Stimulated activated naive CD8-positive, alpha-beta T cell treated with anti-CD3 and anti-CD28 coated beads, Interleukin-15, Interleukin-2, amounts not matched to agents 100 U/mL and 50 U/mL, for 24 hours (primary cell): ENCODE measurements at regions not wholly inside any gene's neighbourhood (a gene's known extent, or its start where the extent isn't known, plus 50 kb on each side); places are given as distances from the start of the nearest gene placed in this dataset.
"Not testable (repeated sequence)": the region's sequence is repeated elsewhere in the genome, so short reads cannot be mapped to it uniquely, and the experiment has no call there.

ENCODE experiments used
- ATAC-seq: fragments of 150-1000 bp; cut with Tn5 transposase; one replicate; pipeline ENCODE4 v1.10.0; 2021
- DNase-seq: peaks from one replicate; pipeline ENCODE4 v3.0.0; 2021

DNA sequence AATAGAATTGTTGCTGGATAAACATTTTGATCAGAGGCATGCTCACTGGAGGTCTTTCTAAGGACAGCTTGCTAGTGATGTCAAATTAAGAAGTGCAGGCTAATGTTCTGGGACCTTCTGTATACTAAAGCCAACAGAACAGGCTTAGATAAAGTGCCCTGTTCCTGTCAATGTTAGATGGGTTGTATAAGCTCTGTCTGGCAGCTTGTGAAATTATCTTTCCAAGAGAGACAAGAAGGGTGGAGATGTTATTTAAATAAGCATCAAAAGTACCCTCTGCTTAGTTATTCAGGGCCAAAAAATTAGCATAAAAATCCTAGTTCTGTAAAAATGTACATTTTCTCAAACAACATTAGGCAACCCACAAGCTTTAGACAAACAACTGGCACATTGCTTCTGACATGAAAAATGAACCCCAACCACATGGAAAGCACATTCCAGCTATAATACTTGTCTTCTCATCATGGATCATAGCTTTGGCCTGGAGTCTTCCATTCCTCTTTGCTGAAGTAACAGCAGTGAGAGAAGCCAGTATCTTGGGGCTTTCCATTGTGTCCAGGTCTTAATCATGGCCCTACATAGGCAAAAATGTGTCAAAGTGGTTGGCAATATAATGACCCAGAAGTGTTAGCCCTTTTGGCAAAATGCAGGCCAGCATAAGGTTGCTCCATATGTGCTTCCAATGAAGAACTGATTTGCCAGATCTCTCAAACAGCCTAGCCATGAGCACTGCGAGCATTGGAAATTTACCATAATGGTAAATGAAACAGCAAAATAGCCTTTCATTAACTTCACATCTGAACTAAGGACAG lies 478.1 kb upstream of the ZNF804A start:
- no peak for DNase-seq

DNA sequence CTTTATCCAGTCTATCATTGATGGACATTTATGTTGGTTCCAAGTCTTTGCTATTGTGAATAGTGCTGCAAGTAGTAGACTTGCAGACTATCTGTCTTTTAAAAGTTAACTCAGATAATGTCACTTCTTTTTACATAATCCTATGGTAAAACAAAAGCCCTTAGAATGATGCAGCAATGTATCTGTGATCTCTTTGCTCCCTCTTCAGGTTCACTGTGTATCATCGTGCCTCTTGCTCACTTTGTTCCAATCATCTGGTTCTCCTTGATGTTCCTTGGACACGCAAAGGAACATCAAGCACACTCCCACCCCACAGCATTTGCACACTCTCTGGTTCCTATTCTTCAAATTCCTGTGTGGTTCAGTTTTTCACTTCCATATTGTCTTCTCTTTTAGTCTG lies 472.5 kb upstream of the ZNF804A start:
- DNase-seq, result no peak
- ATAC-seq, result no peak

More for the DNA sequence above, 478.1 kb upstream of the ZNF804A start:
- ATAC-seq, result no peak

DNA sequence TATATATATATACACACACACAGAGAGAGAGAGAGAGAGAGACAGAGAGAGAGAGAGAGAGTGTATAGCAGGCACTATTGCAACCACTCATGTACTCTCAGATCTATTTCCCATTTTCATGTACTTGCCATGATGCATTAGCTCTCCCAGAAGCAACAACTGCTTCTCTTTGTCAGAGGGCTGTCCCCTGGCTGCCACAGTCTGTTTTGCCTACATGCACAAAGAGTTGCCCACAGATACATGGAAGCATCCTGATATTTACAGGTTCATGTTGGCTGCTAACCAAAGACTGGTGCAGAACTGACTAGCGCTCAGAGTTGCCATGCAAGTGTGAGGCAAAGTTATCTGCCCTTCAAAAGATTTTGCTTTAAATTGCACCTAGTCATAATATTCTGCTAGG lies 469.3 kb upstream of the ZNF804A start:
- no peak for DNase-seq
- no peak for ATAC-seq

DNA sequence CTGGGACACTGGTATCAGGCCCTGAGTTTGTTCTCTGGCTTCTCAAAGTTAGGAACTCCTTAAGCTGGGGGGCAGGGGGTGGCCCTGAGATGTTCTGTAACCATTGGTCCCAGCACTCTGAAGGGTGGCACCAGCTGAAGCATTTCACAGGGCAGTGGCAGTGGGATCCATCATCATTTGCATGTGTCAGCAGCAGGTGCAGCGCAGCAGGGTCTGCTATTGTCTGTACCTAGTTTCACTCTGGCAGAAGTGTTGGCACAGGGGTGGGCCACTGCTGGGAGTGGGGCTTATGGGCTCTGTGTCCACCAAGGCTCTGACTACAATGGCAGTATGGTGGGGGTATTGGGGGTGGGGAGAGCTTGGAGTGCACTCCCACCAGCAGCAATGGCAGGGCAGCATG lies 460.4 kb upstream of the ZNF804A start:
- DNase-seq (no peak), ATAC-seq (no peak)

DNA sequence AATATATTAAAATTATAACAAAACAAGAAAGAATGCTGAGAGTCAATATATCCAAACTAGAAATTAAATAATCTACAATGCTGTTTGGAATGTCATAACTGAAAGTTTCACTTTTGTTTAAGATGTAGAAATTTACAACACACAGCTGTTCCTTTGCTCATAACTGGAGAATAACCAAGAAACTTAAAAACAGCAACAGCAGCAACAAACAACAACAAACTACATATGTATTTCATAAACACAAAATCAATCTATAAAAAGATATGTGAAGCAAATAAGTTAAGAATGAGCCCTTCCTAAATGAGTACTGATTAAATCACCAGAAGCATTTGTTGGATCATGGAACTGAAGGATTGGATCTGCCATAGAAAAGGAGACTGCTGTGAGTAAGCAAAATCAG lies 456.5 kb upstream of the ZNF804A start:
- no peak for DNase-seq
- ATAC-seq, result no peak

DNA sequence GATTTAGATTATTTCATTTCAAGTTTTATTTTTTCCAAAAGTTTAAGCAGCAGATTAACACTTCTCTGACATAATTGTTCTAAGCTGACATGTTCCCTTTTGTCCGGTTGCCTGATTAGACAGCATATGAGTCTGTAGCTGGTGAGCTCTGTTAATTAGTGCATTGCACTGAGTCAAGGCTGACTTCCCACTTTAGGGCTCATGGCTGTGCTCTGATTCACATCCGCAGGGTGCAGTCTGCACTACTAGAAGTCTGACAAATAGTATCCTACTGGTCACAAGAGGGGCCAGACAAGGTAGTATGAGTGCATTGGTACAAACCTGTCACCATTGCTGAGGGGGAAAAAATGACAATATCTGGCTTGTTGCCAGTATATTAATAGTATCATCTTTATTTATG lies 443.9 kb upstream of the ZNF804A start:
- no peak for ATAC-seq
- DNase-seq, result no peak

DNA sequence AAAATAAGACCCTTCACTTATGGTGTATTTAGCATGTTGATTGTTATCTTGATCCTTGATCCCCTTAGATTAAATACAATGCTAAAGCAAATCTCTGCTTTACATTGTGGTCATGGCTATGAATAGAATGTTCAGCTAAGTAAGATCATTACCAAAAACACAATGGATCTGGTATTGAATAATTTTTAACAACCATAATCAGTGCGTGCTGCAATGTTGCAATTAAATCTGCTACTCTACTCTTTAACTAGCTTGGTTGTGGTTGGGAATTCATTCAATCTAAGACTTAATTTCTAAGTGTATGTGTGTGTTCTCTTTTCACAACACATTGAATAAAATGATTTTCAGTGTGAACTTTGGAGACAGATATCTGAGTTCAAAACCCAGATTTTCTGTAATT lies 442.5 kb upstream of the ZNF804A start:
- DNase-seq, result no peak
- ATAC-seq, result no peak

DNA sequence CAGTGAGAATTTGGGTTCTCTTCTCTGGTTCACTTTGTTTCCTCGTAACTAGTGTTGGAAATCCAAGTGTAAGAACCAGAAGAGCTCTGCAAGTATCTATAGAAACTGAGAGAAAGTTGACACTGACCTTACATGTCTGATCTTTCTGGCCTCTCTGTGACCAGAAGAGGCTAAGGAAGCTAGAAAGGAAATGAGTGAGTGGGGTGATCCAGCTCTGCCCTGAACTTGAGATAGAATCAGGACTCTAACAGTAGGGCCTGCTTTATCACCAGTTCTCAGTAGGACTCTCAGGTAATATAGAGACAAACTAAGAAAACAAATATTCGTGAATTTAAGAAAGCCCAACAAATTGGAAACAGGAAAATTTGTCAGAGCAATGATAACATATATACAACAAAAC lies 441.2 kb upstream of the ZNF804A start:
- no peak for DNase-seq
- no peak for ATAC-seq

DNA sequence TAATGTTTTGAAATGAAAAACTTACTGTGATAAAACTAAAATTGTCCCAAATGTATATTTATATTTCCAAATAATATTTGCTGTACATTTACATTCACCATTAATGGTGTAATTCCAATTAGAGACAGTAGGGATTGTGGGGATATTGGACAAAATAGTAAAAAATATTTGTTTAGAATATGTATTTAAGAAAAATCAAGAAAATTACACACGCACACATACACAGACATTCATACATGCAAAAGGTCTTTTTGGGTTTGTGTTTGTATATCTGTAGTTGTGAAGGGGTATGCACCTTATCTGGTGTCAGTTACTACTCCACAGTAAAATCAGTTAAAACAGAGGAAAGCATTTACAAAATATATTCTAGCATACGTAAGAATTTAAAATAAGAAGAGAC lies 435.9 kb upstream of the ZNF804A start:
- ATAC-seq, result no peak
- no peak for DNase-seq

DNA sequence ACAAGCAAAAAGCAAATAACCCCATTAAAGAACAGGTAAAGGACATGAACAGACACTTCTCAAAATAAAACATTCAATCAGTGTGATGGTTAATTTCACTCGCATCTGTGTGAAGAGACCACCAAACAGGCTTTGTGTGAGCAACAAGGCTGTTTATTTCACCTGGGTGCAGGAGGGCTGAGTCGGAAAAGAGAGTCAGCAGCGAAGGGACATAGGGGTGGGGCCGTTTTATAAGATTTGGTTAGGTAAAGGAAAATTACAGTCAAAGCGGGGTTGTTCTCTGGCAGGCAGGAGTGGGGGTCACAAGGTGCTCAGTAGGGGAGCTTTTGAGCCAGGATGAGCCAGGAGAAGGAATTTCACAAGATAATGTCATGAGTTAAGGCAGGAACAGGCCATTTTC lies 429.5 kb upstream of the ZNF804A start:
- not testable (repeated sequence) for ATAC-seq, DNase-seq

DNA sequence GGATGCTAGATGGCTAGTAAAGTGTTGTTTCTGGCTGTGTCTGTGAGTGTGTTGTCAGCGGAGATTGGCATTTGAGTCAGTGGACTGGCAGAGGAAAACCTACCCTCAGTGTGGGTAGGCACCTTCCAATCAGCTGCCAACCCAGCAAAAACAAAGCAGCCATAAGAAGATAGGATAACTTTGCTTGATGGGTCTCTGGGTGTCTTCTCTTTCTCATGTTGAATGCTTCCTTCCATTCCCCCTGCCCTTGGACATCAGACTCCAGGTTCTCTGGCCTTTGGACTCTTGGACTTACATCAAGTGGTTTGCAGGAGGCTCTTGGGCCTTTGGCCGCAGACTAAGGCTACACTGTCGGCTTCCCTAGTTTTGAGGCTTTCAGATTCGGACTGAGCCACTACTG lies 429.0 kb upstream of the ZNF804A start:
- DNase-seq (no peak), ATAC-seq (no peak)

DNA sequence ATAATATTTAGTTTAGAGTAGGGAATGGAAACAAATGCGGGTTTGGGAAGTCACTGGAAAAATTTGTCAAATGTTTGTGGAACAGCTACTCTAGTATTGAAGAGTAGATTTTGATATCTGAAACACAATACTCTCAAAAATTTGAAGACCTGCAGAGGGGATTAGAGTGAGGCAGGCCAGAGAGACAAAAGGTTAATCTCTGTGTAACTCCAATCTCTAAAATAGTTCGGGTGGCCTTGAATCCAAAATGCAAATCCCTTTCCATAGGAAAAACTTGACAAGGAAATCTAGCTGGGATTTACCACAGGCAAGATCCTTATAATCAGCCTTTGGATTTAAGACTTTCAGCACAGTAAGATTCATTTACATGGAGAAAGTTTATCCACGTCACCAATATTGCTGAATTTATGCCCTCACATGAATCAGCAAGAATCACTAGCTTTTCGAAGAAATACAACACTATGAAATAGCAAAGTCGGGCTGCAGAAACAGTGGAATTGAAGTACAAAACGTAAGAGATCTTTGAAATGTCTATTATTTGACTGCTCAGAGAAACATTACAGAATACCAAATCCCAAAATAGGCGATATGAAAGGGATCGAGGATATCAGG lies 423.7 kb upstream of the ZNF804A start:
- ATAC-seq (no peak), DNase-seq (no peak)

DNA sequence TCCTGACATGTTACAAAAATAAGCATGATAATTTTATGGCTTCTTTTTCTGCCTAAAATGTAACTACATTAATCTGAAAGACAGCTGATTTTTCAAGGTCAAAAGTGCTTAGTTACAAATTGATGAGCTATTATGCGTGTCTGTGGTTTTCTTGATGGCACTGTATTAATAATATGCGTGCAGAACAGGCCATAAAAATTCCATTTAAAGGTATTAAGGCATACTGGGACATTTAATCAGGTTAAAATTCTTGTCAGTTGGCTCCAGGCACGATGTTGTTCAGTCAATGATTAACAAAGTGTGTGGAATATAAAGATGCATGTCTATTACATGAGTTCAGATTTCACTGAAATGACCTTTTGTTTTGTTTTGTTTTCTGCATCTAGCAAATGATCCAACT lies 420.1 kb upstream of the ZNF804A start:
- DNase-seq (no peak), ATAC-seq (no peak)

DNA sequence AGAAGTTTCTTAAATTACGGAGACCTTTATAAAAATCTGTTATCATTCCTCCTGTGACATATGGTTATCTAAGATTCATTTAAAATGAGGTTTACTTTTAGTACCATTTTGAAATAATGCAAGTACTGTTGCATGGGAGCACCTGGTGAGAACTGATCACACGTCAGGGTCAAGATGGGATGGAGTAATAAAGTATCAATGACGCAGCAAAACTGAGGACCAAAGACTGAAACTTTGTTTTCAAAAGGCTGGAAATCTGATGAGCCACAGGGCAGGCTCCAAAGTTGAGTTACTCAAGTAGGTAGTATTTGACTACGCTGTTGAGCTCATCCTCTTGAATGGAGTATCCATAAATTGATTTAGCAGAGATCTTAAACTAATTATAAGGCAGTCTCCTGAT lies 411.9 kb upstream of the ZNF804A start:
- DNase-seq (no peak), ATAC-seq (no peak)

DNA sequence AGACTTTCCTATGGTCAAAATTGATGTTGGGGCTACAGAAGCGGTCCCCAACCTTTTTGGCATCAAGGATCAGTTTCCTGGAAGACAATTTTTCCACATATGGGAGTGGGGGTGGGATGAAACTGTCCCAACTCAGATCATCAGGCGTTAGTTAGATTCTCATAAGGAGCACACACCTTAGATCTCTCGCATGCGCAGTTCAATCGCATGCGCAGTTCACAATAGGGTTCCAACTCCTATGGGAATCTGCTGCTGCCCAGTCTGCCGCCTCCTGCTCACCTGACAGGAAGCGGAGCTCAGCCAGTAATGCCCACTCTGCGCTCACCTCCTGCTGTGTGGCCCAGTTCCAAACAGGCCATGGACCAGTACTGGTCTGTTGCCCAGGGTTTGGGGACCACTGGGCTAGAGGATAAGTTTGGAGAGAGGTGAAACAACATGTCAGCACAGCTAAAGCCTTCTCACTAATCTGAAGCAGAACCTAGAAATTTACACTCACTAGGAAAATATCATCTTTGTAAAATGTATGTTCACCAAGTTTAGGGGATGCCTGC lies 410.8 kb upstream of the ZNF804A start:
- DNase-seq (no peak), ATAC-seq (no peak)

DNA sequence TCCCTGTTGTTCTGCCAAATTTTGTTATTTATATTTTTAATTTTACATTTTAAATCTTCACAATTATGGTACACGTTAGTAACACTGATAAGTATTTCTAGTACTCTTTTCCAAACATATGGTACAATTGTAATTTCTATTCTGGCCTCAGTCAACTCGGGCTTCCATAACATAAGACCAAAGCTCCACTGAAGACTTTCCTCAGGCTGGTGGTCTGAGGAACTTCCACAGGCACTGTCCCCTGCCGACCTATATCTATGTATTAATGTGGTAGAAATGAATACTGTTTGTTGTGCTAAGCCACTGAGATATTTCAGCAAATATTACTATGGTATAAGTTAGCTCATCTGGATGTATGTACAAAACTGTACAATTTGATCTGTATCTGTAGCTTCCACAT lies 407.6 kb upstream of the ZNF804A start:
- ATAC-seq (no peak), DNase-seq (no peak)

DNA sequence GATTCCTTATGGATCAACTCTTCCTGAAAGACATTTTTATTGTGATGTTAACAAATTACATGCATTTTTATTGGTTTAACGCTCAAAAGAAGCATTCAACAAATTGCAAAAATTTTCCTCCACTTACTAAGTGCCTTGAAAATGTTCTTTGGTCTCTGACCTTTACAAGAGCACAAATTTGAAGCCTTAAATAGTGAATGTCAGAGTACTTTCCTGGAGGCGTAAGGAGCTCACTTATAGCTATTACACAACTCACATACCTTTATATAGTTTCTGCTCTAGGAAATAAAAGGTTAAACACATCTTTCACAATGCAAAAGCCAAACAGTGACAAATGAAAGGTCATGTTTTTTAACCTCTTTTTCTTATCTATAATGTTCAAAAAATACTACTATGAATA lies 405.7 kb upstream of the ZNF804A start:
- no peak for ATAC-seq

DNA sequence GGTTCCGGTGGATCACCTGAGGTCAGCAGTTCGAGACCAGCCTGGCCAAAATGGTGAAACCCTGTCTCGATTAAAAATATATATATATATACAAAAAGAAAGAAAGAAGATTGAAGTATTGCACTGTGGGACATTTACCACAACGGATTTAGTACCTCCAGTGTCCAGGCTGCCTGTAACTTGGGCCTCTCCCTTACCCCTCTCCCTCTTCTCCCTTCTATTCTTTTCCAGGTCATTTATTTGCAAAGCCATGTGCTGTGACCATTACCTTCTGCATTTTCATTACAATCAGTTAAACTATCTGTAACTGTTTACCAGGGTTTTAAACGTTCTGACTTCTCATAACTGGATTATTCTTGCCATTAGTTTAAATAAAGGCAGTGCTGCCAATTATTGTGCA lies 400.9 kb upstream of the ZNF804A start:
- no peak for DNase-seq
- ATAC-seq, result no peak

More for the DNA sequence above, 405.7 kb upstream of the ZNF804A start:
- no peak for DNase-seq

DNA sequence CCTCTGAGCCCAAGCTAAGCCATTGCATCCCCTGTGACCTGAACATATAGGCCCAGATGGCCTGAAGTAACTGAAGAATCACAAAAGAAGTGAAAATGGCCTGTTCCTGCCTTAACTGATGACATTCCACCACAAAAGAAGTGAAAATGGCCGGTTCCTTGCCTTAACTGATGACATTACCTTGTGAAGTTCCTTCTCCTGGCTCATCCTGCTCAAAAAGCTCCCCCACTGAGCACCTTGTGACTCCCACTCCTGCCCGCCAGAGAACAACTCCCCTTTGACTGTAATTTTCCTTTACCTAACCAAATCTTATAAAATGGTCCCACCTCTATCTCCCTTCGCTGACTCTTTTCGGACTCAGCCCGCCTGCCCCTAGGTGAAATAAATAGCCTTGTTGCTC lies 399.5 kb upstream of the ZNF804A start:
- not testable (repeated sequence) for ATAC-seq, DNase-seq

DNA sequence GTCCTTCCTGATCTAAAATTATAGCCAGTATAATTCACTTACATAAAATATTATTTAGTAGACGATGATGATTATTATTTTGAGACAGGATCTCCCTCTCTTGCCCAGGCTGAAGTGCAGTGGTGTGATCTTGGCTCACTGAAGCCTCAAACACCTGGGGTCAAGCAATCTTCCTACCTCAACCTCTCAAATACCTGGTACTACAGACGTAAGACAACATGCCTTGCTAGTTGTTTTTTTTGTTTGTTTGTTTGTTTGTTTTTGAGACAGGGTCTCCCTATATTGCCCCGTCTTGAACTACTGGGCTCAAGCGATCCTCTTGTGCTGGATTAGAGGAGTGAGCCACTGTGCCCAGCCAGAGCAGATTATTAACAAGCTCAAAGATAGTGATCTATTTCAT lies 399.1 kb upstream of the ZNF804A start:
- DNase-seq, result no peak
- ATAC-seq, result no peak

DNA sequence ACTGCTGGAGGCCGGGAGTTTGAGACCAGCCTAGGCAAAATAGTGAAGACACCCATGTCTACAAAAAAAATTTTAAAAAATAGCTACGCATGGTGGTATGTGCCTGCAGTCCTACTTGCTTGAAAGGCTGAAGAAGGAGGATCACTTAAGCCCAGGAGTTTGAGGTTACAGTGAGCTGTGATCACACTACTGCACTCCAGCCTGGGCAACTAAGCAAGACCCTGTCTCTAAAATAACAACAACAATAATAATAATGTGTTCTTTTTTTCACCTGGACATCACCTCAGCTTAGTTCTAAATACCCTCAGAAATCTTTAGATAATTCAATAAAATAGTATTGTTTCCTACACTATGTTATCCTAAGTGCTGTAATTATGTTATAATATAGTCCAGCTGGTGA lies 397.1 kb upstream of the ZNF804A start:
- no peak for DNase-seq
- ATAC-seq, result no peak

DNA sequence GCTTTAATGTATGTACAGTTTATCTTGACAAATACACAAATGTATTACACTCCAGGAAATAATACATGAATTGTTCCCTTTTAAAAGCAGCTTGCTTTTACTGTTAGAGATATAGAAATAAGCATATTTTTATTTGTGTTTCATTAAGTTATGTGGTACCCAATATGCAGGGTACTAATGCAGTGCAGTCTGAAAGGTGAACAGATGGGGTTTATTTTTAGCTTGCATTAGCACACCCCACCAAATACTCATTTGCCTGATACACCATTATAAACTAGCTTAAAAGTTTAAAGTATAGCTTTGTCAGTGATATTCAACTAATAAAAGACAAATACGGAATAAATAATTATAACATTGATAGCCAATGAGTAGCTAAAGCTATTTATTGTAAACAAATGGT lies 394.7 kb upstream of the ZNF804A start:
- ATAC-seq (no peak), DNase-seq (no peak)

DNA sequence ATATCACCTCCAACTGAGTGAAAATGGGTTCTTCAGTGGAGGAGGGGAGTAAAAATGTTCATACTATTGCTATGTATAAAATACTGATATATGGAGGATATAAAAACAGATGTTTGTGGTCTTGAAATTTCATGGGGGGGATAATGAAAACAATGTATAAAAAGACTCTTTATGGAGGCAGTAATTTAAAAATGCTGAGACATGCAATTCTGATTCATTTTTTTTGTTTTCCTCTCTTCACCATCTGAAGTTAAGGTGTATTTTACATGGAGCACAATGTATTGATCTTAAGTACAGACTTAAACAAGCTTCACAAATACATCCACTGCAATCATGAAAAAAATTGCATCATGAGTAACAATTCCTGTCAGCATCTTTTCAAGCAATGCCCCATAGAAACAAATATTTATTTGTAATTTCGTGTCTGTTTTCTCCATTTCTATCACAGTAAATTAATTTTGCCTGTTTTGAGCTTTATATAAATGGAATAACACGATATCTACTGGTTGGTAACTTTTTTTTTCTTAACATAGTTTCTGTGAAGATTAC lies 393.2 kb upstream of the ZNF804A start:
- ATAC-seq, result no peak
- no peak for DNase-seq

DNA sequence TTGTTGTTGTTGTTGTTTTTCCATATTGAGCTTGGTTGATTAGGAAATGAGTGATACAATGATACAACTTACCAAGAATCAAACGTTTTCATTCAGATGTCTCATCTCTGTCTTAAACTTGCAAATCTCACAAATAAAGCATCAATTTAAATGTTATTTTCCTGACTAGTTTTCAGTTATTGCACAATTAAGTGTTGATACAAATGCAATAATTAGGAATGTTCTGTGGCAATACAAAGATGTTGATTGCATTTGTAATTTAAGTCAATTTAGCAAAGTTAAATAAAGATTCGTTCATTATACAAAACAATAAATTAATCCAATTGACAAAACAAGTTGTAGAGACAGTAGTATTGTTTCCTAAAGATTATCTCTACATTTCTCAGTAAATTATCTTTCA lies 392.3 kb upstream of the ZNF804A start:
- DNase-seq (no peak), ATAC-seq (no peak)
